ENCODE measurements at regions not wholly inside any gene's neighbourhood (a gene's known extent, or its start where the extent isn't known, plus 50 kb on each side); places are given as distances from the start of the nearest gene placed in this dataset.

DNA sequence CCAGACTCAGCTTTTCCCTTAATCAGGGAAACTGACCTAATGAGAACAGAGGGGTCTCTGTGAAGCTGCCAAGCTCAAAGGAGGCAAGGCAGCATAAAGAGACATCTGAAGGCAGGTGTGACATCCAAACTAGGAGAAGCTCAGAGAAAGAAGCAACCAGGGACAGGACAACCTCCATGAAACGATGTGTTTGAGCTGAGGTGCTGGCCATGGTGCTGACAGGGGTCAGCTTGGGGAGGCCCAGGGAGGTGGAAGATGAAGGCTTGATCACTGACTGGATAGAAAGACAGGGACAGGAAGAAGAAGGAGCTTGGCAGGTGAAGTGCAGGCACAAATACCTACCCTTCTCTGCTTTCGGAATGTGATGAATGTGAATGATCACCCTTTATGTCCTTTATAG lies 179.5 kb upstream of the NSMCE3 start:
- Histone ChIP-seq H3K27ac (ENCODE audit: insufficient read depth, low read length) (no peak overlapping the region), H3K36me3 (ENCODE audit: control insufficient read depth, insufficient read depth, low read length) (no peaks in the 10 kb centered on the region), H3K4me2 (ENCODE audit: extremely low read depth, insufficient read depth, low read length) (no peak overlapping the region), H3K9ac (ENCODE audit: insufficient read depth, low read length) (no peak overlapping the region), H4K20me1 (ENCODE audit: control insufficient read depth, extremely low read depth, insufficient read depth, low read length) (no peaks in the 10 kb centered on the region), H3K27me3 (ENCODE audit: control insufficient read depth, insufficient read depth, low read length) (no peaks in the 10 kb centered on the region), H3K4me3 (replicated peaks in 1 of 4; ENCODE audit: control extremely low read depth in 1 of 4, insufficient read depth in 1 of 4, low read depth in 3 of 4, low read length in 4 of 4) (no peak overlapping the region), H2AFZ (ENCODE audit: low read length) (no peak overlapping the region), H3K4me1 (ENCODE audit: control insufficient read depth, extremely low read depth, insufficient read depth, low read length) (no peaks in the 10 kb centered on the region), H3K79me2 (ENCODE audit: control insufficient read depth, insufficient read depth, low read length) (no peaks in the 10 kb centered on the region), H3K9me3 (ENCODE audit: control insufficient read depth, insufficient read depth, low read depth, low read length) (no peaks in the 10 kb centered on the region)
- DNase-seq (ENCODE audit: low read depth in 2 of 2) = no peak
- no peak for TF ChIP-seq EZH2 (IDR thresholded peaks at IDR 0.05; ENCODE audit: low read length, missing control alignments)
- TF ChIP-seq, protein P1, sequence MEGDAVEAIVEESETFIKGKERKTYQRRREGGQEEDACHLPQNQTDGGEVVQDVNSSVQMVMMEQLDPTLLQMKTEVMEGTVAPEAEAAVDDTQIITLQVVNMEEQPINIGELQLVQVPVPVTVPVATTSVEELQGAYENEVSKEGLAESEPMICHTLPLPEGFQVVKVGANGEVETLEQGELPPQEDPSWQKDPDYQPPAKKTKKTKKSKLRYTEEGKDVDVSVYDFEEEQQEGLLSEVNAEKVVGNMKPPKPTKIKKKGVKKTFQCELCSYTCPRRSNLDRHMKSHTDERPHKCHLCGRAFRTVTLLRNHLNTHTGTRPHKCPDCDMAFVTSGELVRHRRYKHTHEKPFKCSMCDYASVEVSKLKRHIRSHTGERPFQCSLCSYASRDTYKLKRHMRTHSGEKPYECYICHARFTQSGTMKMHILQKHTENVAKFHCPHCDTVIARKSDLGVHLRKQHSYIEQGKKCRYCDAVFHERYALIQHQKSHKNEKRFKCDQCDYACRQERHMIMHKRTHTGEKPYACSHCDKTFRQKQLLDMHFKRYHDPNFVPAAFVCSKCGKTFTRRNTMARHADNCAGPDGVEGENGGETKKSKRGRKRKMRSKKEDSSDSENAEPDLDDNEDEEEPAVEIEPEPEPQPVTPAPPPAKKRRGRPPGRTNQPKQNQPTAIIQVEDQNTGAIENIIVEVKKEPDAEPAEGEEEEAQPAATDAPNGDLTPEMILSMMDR (conservative IDR thresholded peaks at IDR 0.05 in 1 of 2, IDR thresholded peaks at IDR 0.05 in 1 of 2; ENCODE audit: low read depth in 1 of 2, low read length in 2 of 2) = no peak

DNA sequence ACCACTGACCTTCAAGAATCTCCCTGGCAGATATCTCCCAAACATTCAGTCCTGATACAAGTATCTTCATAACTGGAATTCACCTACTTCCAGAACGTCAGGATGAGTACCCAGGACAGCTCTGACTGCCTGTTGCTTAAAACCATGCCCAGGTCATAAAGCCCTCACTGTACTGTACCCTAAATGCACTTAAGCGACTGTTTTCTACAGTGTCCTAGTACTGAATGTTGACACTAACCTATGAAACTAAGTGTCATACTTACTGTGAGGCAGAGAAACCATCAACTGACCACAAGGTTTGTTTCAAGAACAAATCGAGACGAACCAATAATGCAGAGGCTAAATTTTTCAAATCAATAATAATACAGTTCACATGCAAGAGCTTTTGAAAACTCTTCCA lies 178.7 kb upstream of the NSMCE3 start:
- Histone ChIP-seq H2AFZ (ENCODE audit: low read length) (no peak overlapping the region), H3K4me1 (ENCODE audit: control insufficient read depth, extremely low read depth, insufficient read depth, low read length) (no peaks in the 10 kb centered on the region), H4K20me1 (ENCODE audit: control insufficient read depth, extremely low read depth, insufficient read depth, low read length) (no peaks in the 10 kb centered on the region), H3K9me3 (ENCODE audit: control insufficient read depth, insufficient read depth, low read depth, low read length) (no peaks in the 10 kb centered on the region), H3K4me3 (replicated peaks in 1 of 4; ENCODE audit: control extremely low read depth in 1 of 4, insufficient read depth in 1 of 4, low read depth in 3 of 4, low read length in 4 of 4) (no peak overlapping the region), H3K27ac (ENCODE audit: insufficient read depth, low read length) (no peak overlapping the region), H3K9ac (ENCODE audit: insufficient read depth, low read length) (no peak overlapping the region), H3K79me2 (ENCODE audit: control insufficient read depth, insufficient read depth, low read length) (no peaks in the 10 kb centered on the region), H3K36me3 (ENCODE audit: control insufficient read depth, insufficient read depth, low read length) (no peaks in the 10 kb centered on the region), H3K27me3 (ENCODE audit: control insufficient read depth, insufficient read depth, low read length) (no peaks in the 10 kb centered on the region), H3K4me2 (ENCODE audit: extremely low read depth, insufficient read depth, low read length) (no peak overlapping the region)
- TF ChIP-seq, protein P1 (conservative IDR thresholded peaks at IDR 0.05 in 1 of 2, IDR thresholded peaks at IDR 0.05 in 1 of 2; ENCODE audit: low read depth in 1 of 2, low read length in 2 of 2) = no peak
- TF ChIP-seq EZH2 (IDR thresholded peaks at IDR 0.05; ENCODE audit: low read length, missing control alignments) = no peak
- no peak for DNase-seq (ENCODE audit: low read depth in 2 of 2)

DNA sequence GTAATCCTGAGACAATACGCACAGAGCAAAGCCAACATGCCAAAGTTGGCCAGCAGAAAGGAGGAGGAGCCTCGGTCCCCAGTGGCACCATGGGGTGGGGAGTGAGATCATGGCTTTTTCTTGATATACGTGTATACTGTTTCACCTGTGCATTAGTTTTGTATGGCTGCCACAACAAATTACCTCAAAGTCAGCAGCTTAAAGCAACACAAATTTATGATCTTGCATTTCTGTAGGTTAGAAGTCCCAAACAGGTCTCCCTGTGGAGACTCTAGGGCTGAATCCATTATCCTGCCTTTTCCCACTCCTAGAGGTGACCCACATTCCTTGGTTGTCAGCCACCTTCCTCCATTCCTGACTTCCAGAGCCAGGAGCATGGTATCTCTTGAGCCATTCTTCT lies 176.9 kb upstream of the NSMCE3 start:
- Histone ChIP-seq H3K36me3 (ENCODE audit: control insufficient read depth, insufficient read depth, low read length) (no peaks in the 10 kb centered on the region), H3K27ac (ENCODE audit: insufficient read depth, low read length) (no peak overlapping the region), H3K4me3 (replicated peaks in 1 of 4; ENCODE audit: control extremely low read depth in 1 of 4, insufficient read depth in 1 of 4, low read depth in 3 of 4, low read length in 4 of 4) (no peak overlapping the region), H3K9ac (ENCODE audit: insufficient read depth, low read length) (no peak overlapping the region), H2AFZ (ENCODE audit: low read length) (no peak overlapping the region), H3K79me2 (ENCODE audit: control insufficient read depth, insufficient read depth, low read length) (no peaks in the 10 kb centered on the region), H3K27me3 (ENCODE audit: control insufficient read depth, insufficient read depth, low read length) (no peaks in the 10 kb centered on the region), H3K4me1 (ENCODE audit: control insufficient read depth, extremely low read depth, insufficient read depth, low read length) (no peaks in the 10 kb centered on the region), H3K4me2 (ENCODE audit: extremely low read depth, insufficient read depth, low read length) (no peak overlapping the region), H3K9me3 (ENCODE audit: control insufficient read depth, insufficient read depth, low read depth, low read length) (no peaks in the 10 kb centered on the region), H4K20me1 (ENCODE audit: control insufficient read depth, extremely low read depth, insufficient read depth, low read length) (no peaks in the 10 kb centered on the region)
- TF ChIP-seq EZH2 (IDR thresholded peaks at IDR 0.05; ENCODE audit: low read length, missing control alignments) = no peak
- TF ChIP-seq, protein P1 (conservative IDR thresholded peaks at IDR 0.05 in 1 of 2, IDR thresholded peaks at IDR 0.05 in 1 of 2; ENCODE audit: low read depth in 1 of 2, low read length in 2 of 2) = no peak
- DNase-seq (ENCODE audit: low read depth in 2 of 2) = no peak

All from fibroblast of lung (primary cell).